ENCODE measurements at regions not wholly inside any gene's neighbourhood (a gene's known extent, or its start where the extent isn't known, plus 50 kb on each side); places are given as distances from the start of the nearest gene placed in this dataset.
A peak's percentile ranks its signal among the peaks of the same experiment; 100 is the strongest.
"Not testable (repeated sequence)": the region's sequence is repeated elsewhere in the genome, so short reads cannot be mapped to it uniquely, and the experiment has no call there.

GRCh38 chr7:106345421-106346166 lies 60.8 kb upstream of the NAMPT start:
- DNase-seq (ENCODE audit: low spot score) = peak; percentile 22

GRCh38 chr7:106344861-106345260 lies 60.1 kb upstream of the NAMPT start:
- DNase-seq (ENCODE audit: low spot score) = no peak

GRCh38 chr7:106344211-106344610 lies 59.4 kb upstream of the NAMPT start:
- DNase-seq (ENCODE audit: low spot score) = no peak

- not testable (repeated sequence) for DNase-seq (ENCODE audit: low spot score)
Observed at GRCh38 chr7:106342049-106342448, 57.3 kb upstream of the NAMPT start.

- DNase-seq (ENCODE audit: low spot score) = not testable (repeated sequence)
Observed at GRCh38 chr7:106340247-106340596, 55.4 kb upstream of the NAMPT start.

- no peak for DNase-seq (ENCODE audit: low spot score)
Observed at GRCh38 chr7:106339513-106340246, 54.9 kb upstream of the NAMPT start.

- DNase-seq (ENCODE audit: low spot score) = no peak
Observed at GRCh38 chr7:106337754-106338153, 53.0 kb upstream of the NAMPT start.

- DNase-seq (ENCODE audit: low spot score) = no peak
Observed at GRCh38 chr7:106335814-106336213, 51.0 kb upstream of the NAMPT start.
